ENCODE measurements at regions not wholly inside any gene's neighbourhood (a gene's known extent, or its start where the extent isn't known, plus 50 kb on each side); places are given as distances from the start of the nearest gene placed in this dataset.

GRCh38 chr4:123892368-123892976, 495.9 kb downstream of the SPRY1 start:
- no peak for TF ChIP-seq ZNF274 (IDR thresholded peaks at IDR 0.05; ENCODE audit: low read depth, low read length)
- TF ChIP-seq YY1 (IDR thresholded peaks at IDR 0.05; ENCODE audit: insufficient read depth, insufficient read length): no peak
- no peak for TF ChIP-seq SUZ12 (IDR thresholded peaks at IDR 0.05; ENCODE audit: extremely low read depth, insufficient read depth, insufficient read length)

Measured in NT2/D1 (cell line).